ENCODE measurements at regions not wholly inside any gene's neighbourhood (a gene's known extent, or its start where the extent isn't known, plus 50 kb on each side); places are given as distances from the start of the nearest gene placed in this dataset.

GRCh38 chr1:229732061-229732460, 106.0 kb downstream of the URB2 start:
- TF ChIP-seq EZH2 (IDR thresholded peaks at IDR 0.05; ENCODE audit: insufficient read depth, poor library complexity, severe bottlenecking) (no peak), EZH2phosphoT487 (IDR thresholded peaks at IDR 0.05; ENCODE audit: insufficient read depth, low read depth) (no peak)

Data from GM23248 (cell line).